ENCODE measurements at regions not wholly inside any gene's neighbourhood (a gene's known extent, or its start where the extent isn't known, plus 50 kb on each side); places are given as distances from the start of the nearest gene placed in this dataset.

DNA sequence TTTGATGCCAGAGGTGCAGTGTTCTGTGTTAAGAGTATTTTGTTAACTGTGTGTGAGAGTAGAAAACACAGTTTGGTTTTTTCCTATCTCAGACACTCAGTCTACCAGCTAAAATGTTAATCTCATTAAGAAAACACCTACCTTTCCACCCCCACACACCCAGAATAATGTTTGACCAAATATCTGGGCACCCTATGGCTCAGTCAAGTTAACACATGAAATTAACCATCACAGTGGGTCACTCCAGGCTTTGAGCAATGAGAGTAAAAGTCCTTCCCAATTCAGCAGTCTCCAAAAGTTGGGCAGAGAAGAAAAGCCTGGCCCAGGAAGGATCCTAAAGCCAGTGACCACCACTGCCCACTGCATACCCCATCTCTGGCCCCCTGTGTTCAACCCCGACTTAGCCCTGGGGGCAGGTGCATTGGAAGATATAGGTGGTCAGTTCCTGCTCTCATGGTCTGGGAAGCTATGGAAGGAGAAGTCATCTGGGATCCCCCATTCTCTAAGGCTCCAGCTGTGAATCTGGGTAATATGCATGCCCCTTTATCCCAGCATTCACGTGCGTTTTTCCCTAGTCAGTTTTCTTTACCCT lies 50.2 kb upstream of the CSF3R start (continued):
- no peak for TF ChIP-seq RAD21 (IDR thresholded peaks at IDR 0.05 in 1 of 2, conservative IDR thresholded peaks at IDR 0.05 in 1 of 2; ENCODE audit: low read depth in 2 of 2, low read length in 2 of 2)
- TF ChIP-seq CEBPB (IDR thresholded peaks at IDR 0.05; ENCODE audit: low read depth, low read length): no peak
- TF ChIP-seq SP4 (IDR thresholded peaks at IDR 0.05; ENCODE audit: low read length): no peak

All from H1 (cell line).